HEK293 (cell line): ENCODE measurements at regions not wholly inside any gene's neighbourhood (a gene's known extent, or its start where the extent isn't known, plus 50 kb on each side); places are given as distances from the start of the nearest gene placed in this dataset.

Experiments used
- CTCF ChIA-PET: fragments of 350-600 bp; formaldehyde crosslinking; extraction: SDS; loops from one replicate; lab custom pipeline; 2021; ENCODE audit warnings: antibody characterized with exemption; lab: Yijun Ruan, JAX
- POLR2A ChIA-PET: fragments of 300-600 bp; formaldehyde crosslinking; extraction: SDS; loops from one replicate; lab custom pipeline; 2020; ENCODE audit warnings: antibody characterized with exemption, inconsistent platforms; lab: Yijun Ruan, JAX
- H3K27ac ChIP-seq: fragments of 200-500 bp; sonication (Bioruptor generic); 2 replicates; pipeline ENCODE4 v1.5.1; 2014; ENCODE audit warnings: low read depth, low read length, control low read depth, inconsistent platforms; ENCODE audit errors: extremely low read depth
- H3K36me3 ChIP-seq, 2 experiments: fragments of 200-500 bp in 1 of 2; sonication (Bioruptor generic) in 1 of 2; 1 replicate in 1 of 2; 2 replicates in 1 of 2; pipeline ENCODE4 v1.5.1; 2014 to 2017; ENCODE audit warnings: inconsistent platforms in 2 of 2, low read length in 2 of 2; ENCODE audit not compliant: control insufficient read depth in 2 of 2, insufficient read depth in 1 of 2
- H3K4me1 ChIP-seq: fragments of 200-500 bp; sonication (Bioruptor generic); 2 replicates; pipeline ENCODE4 v1.5.1; 2014; ENCODE audit warnings: mild to moderate bottlenecking, low read length, inconsistent platforms; ENCODE audit not compliant: control insufficient read depth, insufficient read depth
- H3K4me3 ChIP-seq: 2 replicates; pipeline ENCODE4 v1.5.1; 2011; ENCODE audit warnings: low read depth, mild to moderate bottlenecking, control low read depth, low read length, moderate library complexity
- H3K9me3 ChIP-seq: fragments of 200-500 bp; sonication (Bioruptor generic); 2 replicates; pipeline ENCODE4 v1.5.1; 2014; ENCODE audit warnings: low read depth, low read length, inconsistent platforms; ENCODE audit not compliant: control insufficient read depth, insufficient read depth
- HOXD13 ChIP-seq: sonication (generic); formaldehyde crosslinking; IDR thresholded peaks from 2 replicates; pipeline ENCODE4 v1.8.0; 2022; ENCODE audit warnings: missing genetic modification reagents, borderline replicate concordance
- KLF17 ChIP-seq: fragments of 450-650 bp; formaldehyde crosslinking; IDR thresholded peaks from 2 replicates; pipeline ENCODE4 v1.5.1; 2016; ENCODE audit warnings: missing biosample characterization, missing genetic modification characterization
- PRDM2 ChIP-seq: fragments of 450-650 bp; formaldehyde crosslinking; IDR thresholded peaks from 2 replicates; pipeline ENCODE4 v1.5.1; 2016; ENCODE audit warnings: missing biosample characterization, missing genetic modification characterization, borderline replicate concordance
- SALL2 ChIP-seq: fragments of 450-650 bp; formaldehyde crosslinking; IDR thresholded peaks from 2 replicates; pipeline ENCODE4 v1.5.0; 2017; ENCODE audit warnings: missing biosample characterization, mild to moderate bottlenecking, missing genetic modification characterization, borderline replicate concordance
- ZBTB1 ChIP-seq: fragments of 450-650 bp; formaldehyde crosslinking; IDR thresholded peaks from 2 replicates; pipeline ENCODE4 v1.5.1; 2016; ENCODE audit warnings: missing biosample characterization, missing genetic modification characterization
- ZBTB8A ChIP-seq: fragments of 450-650 bp; formaldehyde crosslinking; IDR thresholded peaks from 2 replicates; pipeline ENCODE4 v1.5.1; 2016; ENCODE audit warnings: missing biosample characterization, missing genetic modification characterization
- ZEB2 ChIP-seq: fragments of 450-650 bp; formaldehyde crosslinking; IDR thresholded peaks from 2 replicates; pipeline ENCODE4 v1.5.1; 2016; ENCODE audit warnings: missing biosample characterization, missing genetic modification characterization
- ZIC2 ChIP-seq: fragments of 450-650 bp; formaldehyde crosslinking; IDR thresholded peaks from 2 replicates; pipeline ENCODE4 v1.5.1; 2016; ENCODE audit warnings: missing biosample characterization, missing genetic modification characterization
- ZNF121 ChIP-seq: fragments of 450-650 bp; formaldehyde crosslinking; IDR thresholded peaks from 2 replicates; pipeline ENCODE4 v1.5.1; 2016; ENCODE audit warnings: missing biosample characterization, missing genetic modification characterization
- ZNF175 ChIP-seq: fragments of 450-650 bp; formaldehyde crosslinking; IDR thresholded peaks from 2 replicates; pipeline ENCODE4 v1.5.1; 2016; ENCODE audit warnings: missing biosample characterization, missing genetic modification characterization
- ZNF341 ChIP-seq: fragments of 450-650 bp; formaldehyde crosslinking; IDR thresholded peaks from 2 replicates; pipeline ENCODE4; 2016; ENCODE audit warnings: low read depth, missing biosample characterization, missing genetic modification characterization
- ZNF654 ChIP-seq: fragments of 450-650 bp; formaldehyde crosslinking; IDR thresholded peaks from 2 replicates; pipeline ENCODE4 v1.5.1; 2016; ENCODE audit warnings: low read depth, missing biosample characterization, missing genetic modification characterization
- ZNF777 ChIP-seq: fragments of 450-650 bp; formaldehyde crosslinking; IDR thresholded peaks from 2 replicates; pipeline ENCODE4 v1.5.1; 2017; ENCODE audit warnings: missing biosample characterization, missing genetic modification characterization, borderline replicate concordance
- ZNF785 ChIP-seq: fragments of 450-650 bp; formaldehyde crosslinking; IDR thresholded peaks from 2 replicates; pipeline ENCODE4 v1.5.1; 2016; ENCODE audit warnings: missing biosample characterization, missing genetic modification characterization
- ZSCAN4 ChIP-seq: fragments of 450-650 bp; formaldehyde crosslinking; IDR thresholded peaks from 2 replicates; pipeline ENCODE4 v1.5.1; 2017; ENCODE audit warnings: missing biosample characterization, missing genetic modification characterization
- TF ChIP-seq, protein P1 (sequence below): fragments of 450-650 bp; formaldehyde crosslinking; optimal IDR thresholded peaks from 2 replicates; pipeline ENCODE3; 2016; ENCODE audit warnings: missing biosample characterization, mild to moderate bottlenecking, missing genetic modification characterization
- TF ChIP-seq, protein P2 (sequence below): fragments of 450-650 bp; IDR thresholded peaks from 2 replicates; pipeline ENCODE4 v1.5.1; 2018; ENCODE audit warnings: missing biosample characterization, missing genetic modification characterization
- TF ChIP-seq, protein P3 (sequence below): fragments of 450-650 bp; formaldehyde crosslinking; IDR thresholded peaks from 2 replicates; pipeline ENCODE4 v1.5.1; 2016; ENCODE audit warnings: missing biosample characterization, missing genetic modification characterization
- TF ChIP-seq, protein P4 (sequence below): fragments of 450-650 bp; formaldehyde crosslinking; IDR thresholded peaks from 2 replicates; pipeline ENCODE4 v1.5.1; 2016; ENCODE audit warnings: missing biosample characterization, missing genetic modification characterization

- TF ChIP-seq PRDM2 (no peak), HOXD13 (CRISPR knock-in tag) (no peak), ZIC2 (tag by site-specific recombination) (no peak), ZEB2 (tag by site-specific recombination) (no peak), ZNF654 (no peak), ZNF175 (tag by site-specific recombination) (no peak), ZBTB8A (no peak), ZNF785 (tag by site-specific recombination) (no peak), SALL2 (tag by site-specific recombination) (no peak), ZBTB1 (tag by site-specific recombination) (no peak)
Observed at GRCh38 chr9:87436716-87437115, 61.0 kb upstream of the DAPK1 start (continued).

DNA sequence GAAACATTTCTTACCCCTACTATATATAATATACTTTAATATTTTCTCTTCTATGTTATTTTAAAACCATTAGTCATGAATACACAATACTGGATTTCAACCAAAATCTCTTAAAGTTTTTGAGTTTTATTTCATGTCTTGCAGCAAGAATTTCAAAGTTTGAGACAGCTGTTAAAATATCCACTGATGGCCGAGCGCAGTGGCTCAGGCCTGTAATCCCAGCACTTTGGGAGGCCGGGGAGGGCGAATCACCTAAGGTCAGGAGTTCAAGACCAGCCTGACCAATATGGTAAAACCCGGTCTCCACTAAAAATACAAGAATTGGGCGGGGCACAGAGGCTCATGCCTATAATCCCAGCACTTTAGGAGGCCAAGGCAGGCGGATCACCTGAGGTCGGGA, 59.7 kb upstream of the DAPK1 start:
- Histone ChIP-seq H3K4me3 (no peak overlapping the region), H3K36me3 (no peaks in the 10 kb centered on the region), H3K4me1 (no peaks in the 10 kb centered on the region), H3K27ac (no peak overlapping the region), H3K9me3 (no peaks in the 10 kb centered on the region)
- CTCF ChIA-PET, result no interaction called here
- TF ChIP-seq ZNF777 (tag by site-specific recombination), result no peak
- TF ChIP-seq, protein P1, sequence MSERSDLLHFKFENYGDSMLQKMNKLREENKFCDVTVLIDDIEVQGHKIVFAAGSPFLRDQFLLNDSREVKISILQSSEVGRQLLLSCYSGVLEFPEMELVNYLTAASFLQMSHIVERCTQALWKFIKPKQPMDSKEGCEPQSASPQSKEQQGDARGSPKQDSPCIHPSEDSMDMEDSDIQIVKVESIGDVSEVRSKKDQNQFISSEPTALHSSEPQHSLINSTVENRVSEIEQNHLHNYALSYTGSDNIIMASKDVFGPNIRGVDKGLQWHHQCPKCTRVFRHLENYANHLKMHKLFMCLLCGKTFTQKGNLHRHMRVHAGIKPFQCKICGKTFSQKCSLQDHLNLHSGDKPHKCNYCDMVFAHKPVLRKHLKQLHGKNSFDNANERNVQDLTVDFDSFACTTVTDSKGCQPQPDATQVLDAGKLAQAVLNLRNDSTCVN (tag by site-specific recombination), result no peak
- TF ChIP-seq, protein P2, sequence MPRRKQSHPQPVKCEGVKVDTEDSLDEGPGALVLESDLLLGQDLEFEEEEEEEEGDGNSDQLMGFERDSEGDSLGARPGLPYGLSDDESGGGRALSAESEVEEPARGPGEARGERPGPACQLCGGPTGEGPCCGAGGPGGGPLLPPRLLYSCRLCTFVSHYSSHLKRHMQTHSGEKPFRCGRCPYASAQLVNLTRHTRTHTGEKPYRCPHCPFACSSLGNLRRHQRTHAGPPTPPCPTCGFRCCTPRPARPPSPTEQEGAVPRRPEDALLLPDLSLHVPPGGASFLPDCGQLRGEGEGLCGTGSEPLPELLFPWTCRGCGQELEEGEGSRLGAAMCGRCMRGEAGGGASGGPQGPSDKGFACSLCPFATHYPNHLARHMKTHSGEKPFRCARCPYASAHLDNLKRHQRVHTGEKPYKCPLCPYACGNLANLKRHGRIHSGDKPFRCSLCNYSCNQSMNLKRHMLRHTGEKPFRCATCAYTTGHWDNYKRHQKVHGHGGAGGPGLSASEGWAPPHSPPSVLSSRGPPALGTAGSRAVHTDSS (tag by site-specific recombination), result no peak
- no peak for TF ChIP-seq ZNF341 (tag by site-specific recombination)
- TF ChIP-seq, protein P3, sequence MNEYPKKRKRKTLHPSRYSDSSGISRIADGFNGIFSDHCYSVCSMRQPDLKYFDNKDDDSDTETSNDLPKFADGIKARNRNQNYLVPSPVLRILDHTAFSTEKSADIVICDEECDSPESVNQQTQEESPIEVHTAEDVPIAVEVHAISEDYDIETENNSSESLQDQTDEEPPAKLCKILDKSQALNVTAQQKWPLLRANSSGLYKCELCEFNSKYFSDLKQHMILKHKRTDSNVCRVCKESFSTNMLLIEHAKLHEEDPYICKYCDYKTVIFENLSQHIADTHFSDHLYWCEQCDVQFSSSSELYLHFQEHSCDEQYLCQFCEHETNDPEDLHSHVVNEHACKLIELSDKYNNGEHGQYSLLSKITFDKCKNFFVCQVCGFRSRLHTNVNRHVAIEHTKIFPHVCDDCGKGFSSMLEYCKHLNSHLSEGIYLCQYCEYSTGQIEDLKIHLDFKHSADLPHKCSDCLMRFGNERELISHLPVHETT (tag by site-specific recombination), result no peak
- TF ChIP-seq ZSCAN4 (tag by site-specific recombination), result no peak
- no peak for TF ChIP-seq KLF17
- TF ChIP-seq ZNF121 (tag by site-specific recombination), result no peak
- TF ChIP-seq, protein P4, sequence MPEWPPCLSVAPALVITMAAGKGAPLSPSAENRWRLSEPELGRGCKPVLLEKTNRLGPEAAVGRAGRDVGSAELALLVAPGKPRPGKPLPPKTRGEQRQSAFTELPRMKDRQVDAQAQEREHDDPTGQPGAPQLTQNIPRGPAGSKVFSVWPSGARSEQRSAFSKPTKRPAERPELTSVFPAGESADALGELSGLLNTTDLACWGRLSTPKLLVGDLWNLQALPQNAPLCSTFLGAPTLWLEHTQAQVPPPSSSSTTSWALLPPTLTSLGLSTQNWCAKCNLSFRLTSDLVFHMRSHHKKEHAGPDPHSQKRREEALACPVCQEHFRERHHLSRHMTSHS (tag by site-specific recombination), result no peak
- no peak for TF ChIP-seq ZBTB8A
- POLR2A ChIA-PET, result no interaction called here
